HCT116 (cell line): ENCODE measurements at regions not wholly inside any gene's neighbourhood (a gene's known extent, or its start where the extent isn't known, plus 50 kb on each side); places are given as distances from the start of the nearest gene placed in this dataset.

Experiments used
- ATAC-seq: fragments of 200-7000 bp; cut with Tn5 transposase; 2 replicates; pipeline ENCODE4 v1.9.1; 2020; ENCODE audit warnings: mild to moderate bottlenecking, moderate library complexity
- BruUV-seq: library from RNA; stranded (reverse); fragments of 400-500 nt; replicated peaks from 2 replicates; lab custom pipeline; 2021; lab: Mats Ljungman, UMichigan
- CTCF ChIA-PET: fragments of 300-600 bp; sonication (Branson Sonifier 250); formaldehyde crosslinking; loops from one replicate; lab custom pipeline; 2021; ENCODE audit warnings: antibody characterized with exemption; lab: Charles Lee
- POLR2A ChIA-PET: fragments of 300-600, 350-600 bp; sonication (Branson Sonifier 250); formaldehyde crosslinking; loops from one replicate; lab custom pipeline; 2021; ENCODE audit warnings: antibody characterized with exemption; lab: Charles Lee
- RAD21 ChIA-PET, 2 experiments: fragments of 300-600 bp; sonication (Branson Sonifier 250); formaldehyde crosslinking; loops; one replicate each; lab custom pipeline; 2023; ENCODE audit warnings: low total read pairs in 2 of 2; ENCODE audit not compliant: uncharacterized antibody in 2 of 2, unreplicated experiment in 2 of 2, low non-redundant PET in 1 of 2; lab: Charles Lee
- DNase-seq: peaks from one replicate; pipeline ENCODE4 v3.0.0-alpha.2; 2010; ENCODE audit warnings: low read depth, low spot score
- H2AFZ ChIP-seq: fragments of 200-600 bp; shearing (Covaris generic), sonication (generic); 2 replicates; pipeline ENCODE4 v1.6.1; 2017; ENCODE audit warnings: low read depth, mixed run types, mixed read lengths, antibody characterized with exemption, low read length; ENCODE audit not compliant: poor library complexity, severe bottlenecking
- H3K27ac ChIP-seq: 2 replicates; pipeline ENCODE4 v1.5.1; 2012; ENCODE audit warnings: low read depth, low read length
- H3K27me3 ChIP-seq: fragments of 200-600 bp; sonication (generic); 2 replicates; pipeline ENCODE4 v1.6.1; 2016; ENCODE audit warnings: mixed run types, low read length, mixed read lengths; ENCODE audit not compliant: insufficient read depth
- H3K36me3 ChIP-seq, 2 experiments: fragments of 200-500 bp in 1 of 2; fragments of 200-600 bp in 1 of 2; sonication (Bioruptor generic) in 1 of 2; sonication (generic) in 1 of 2; 2 replicates each; pipeline versions ENCODE4 v1.5.1 to v1.6.1; 2014 to 2016; ENCODE audit warnings: low read length in 2 of 2, inconsistent platforms in 1 of 2, mixed read lengths in 1 of 2, mixed run types in 1 of 2; ENCODE audit not compliant: insufficient read depth in 2 of 2, control insufficient read depth in 1 of 2
- H3K4me1 ChIP-seq, 2 experiments: fragments of 200-600 bp in 1 of 2; sonication (generic) in 1 of 2; 2 replicates each; pipeline versions ENCODE4 v1.5.1 to v1.6.1; 2012 to 2017; ENCODE audit warnings: low read length in 2 of 2, inconsistent platforms in 1 of 2, mild to moderate bottlenecking in 1 of 2, mixed read lengths in 1 of 2, mixed run types in 1 of 2, moderate library complexity in 1 of 2; ENCODE audit not compliant: insufficient read depth in 2 of 2, control insufficient read depth in 1 of 2
- H3K4me2 ChIP-seq: fragments of 200-600 bp; sonication (generic); 2 replicates; pipeline ENCODE4 v1.6.1; 2017; ENCODE audit warnings: mixed run types, low read length, mixed read lengths
- H3K4me3 ChIP-seq, 2 experiments: fragments of 200-600 bp in 1 of 2; sonication (generic) in 1 of 2; replicated peaks in 1 of 2; 2 replicates each; pipeline ENCODE4 v1.5.1; 2011 to 2016; ENCODE audit warnings: low read length in 2 of 2, control low read depth in 1 of 2, low read depth in 1 of 2, mild to moderate bottlenecking in 1 of 2, mixed read lengths in 1 of 2, mixed run types in 1 of 2
- H3K79me2 ChIP-seq: fragments of 200-600 bp; sonication (generic); 2 replicates; pipeline ENCODE4 v1.6.1; 2017; ENCODE audit warnings: mild to moderate bottlenecking, mixed run types, low read length, moderate library complexity, mixed read lengths; ENCODE audit not compliant: insufficient read depth
- H3K9ac ChIP-seq: fragments of 200-600 bp; sonication (generic); 2 replicates; pipeline ENCODE4 v1.6.1; 2016; ENCODE audit warnings: low read length, mixed read lengths
- H3K9me2 ChIP-seq: fragments of 200-600 bp; sonication (generic), shearing (Covaris generic); 2 replicates; pipeline ENCODE4 v1.6.1; 2017; ENCODE audit warnings: mixed run types, mild to moderate bottlenecking, moderate library complexity; ENCODE audit not compliant: insufficient read depth
- H3K9me3 ChIP-seq, 2 experiments: fragments of 200-500 bp in 1 of 2; fragments of 200-600 bp in 1 of 2; sonication (Bioruptor generic) in 1 of 2; sonication (generic) in 1 of 2; 2 replicates each; pipeline ENCODE4 v1.6.1; 2014 to 2017; ENCODE audit warnings: low read length in 2 of 2, mixed read lengths in 2 of 2, inconsistent platforms in 1 of 2, low read depth in 1 of 2, mild to moderate bottlenecking in 1 of 2, mixed run types in 1 of 2, moderate library complexity in 1 of 2; ENCODE audit not compliant: control insufficient read depth in 1 of 2, insufficient read depth in 1 of 2
- H4K20me1 ChIP-seq: fragments of 200-600 bp; sonication (generic), shearing (Covaris generic); 2 replicates; pipeline ENCODE4 v1.6.1; 2017; ENCODE audit warnings: mixed run types, mild to moderate bottlenecking, moderate library complexity; ENCODE audit not compliant: insufficient read depth
- ATF3 ChIP-seq: IDR thresholded peaks from 2 replicates; pipeline ENCODE4 v1.6.1; 2012
- CBX3 ChIP-seq: IDR thresholded peaks from 2 replicates; pipeline ENCODE4 v1.6.1; 2012; ENCODE audit warnings: low read depth
- CEBPB ChIP-seq: IDR thresholded peaks from 2 replicates; pipeline ENCODE4 v1.6.1; 2012; ENCODE audit warnings: low read depth
- CTCF ChIP-seq, 3 experiments: fragments of 200-600 bp in 1 of 3; sonication (generic) in 1 of 3; IDR thresholded peaks in 2 of 3; conservative IDR thresholded peaks in 1 of 3; 2 replicates each; pipeline ENCODE4 v1.5.1; 2012 to 2017; ENCODE audit warnings: low read depth in 2 of 3, low read length in 2 of 3, antibody characterized with exemption in 1 of 3, borderline replicate concordance in 1 of 3, control low read depth in 1 of 3, mild to moderate bottlenecking in 1 of 3, mixed read lengths in 1 of 3, mixed run types in 1 of 3, moderate library complexity in 1 of 3; ENCODE audit not compliant: insufficient read depth in 1 of 3
- EGR1 ChIP-seq: IDR thresholded peaks from 2 replicates; pipeline ENCODE4 v1.6.1; 2012; ENCODE audit warnings: low read depth
- ELF1 ChIP-seq: IDR thresholded peaks from 2 replicates; pipeline ENCODE4 v1.6.1; 2012; ENCODE audit warnings: low read depth, borderline replicate concordance
- EZH2 ChIP-seq: fragments of 200-600 bp; sonication (generic); IDR thresholded peaks from 2 replicates; pipeline ENCODE4 v1.6.1; 2017; ENCODE audit warnings: antibody characterized with exemption, mixed run types
- FOSL1 ChIP-seq: IDR thresholded peaks from 2 replicates; pipeline ENCODE4 v1.6.1; 2012; ENCODE audit warnings: low read depth
- MAX ChIP-seq: IDR thresholded peaks from 2 replicates; pipeline ENCODE4 v1.6.1; 2012
- POLR2A ChIP-seq: IDR thresholded peaks from 2 replicates; pipeline ENCODE4 v1.7.0; 2011; ENCODE audit warnings: borderline replicate concordance; ENCODE audit not compliant: insufficient read depth, insufficient read length; ENCODE audit errors: extremely low read depth
- POLR2AphosphoS5 ChIP-seq: IDR thresholded peaks from 2 replicates; pipeline ENCODE4 v1.6.1; 2011; ENCODE audit warnings: mild to moderate bottlenecking, low read depth, low read length, moderate library complexity
- RAD21 ChIP-seq: IDR thresholded peaks from 2 replicates; pipeline ENCODE4 v1.6.1; 2012; ENCODE audit warnings: low read depth, mild to moderate bottlenecking
- SIN3A ChIP-seq: IDR thresholded peaks from 2 replicates; pipeline ENCODE4 v1.6.1; 2012; ENCODE audit warnings: low read depth
- SP1 ChIP-seq: IDR thresholded peaks from 2 replicates; pipeline ENCODE4 v1.6.1; 2012; ENCODE audit warnings: low read depth
- SRF ChIP-seq: IDR thresholded peaks from 2 replicates; pipeline ENCODE4 v1.6.1; 2012; ENCODE audit warnings: low read depth
- TCF7L2 ChIP-seq: IDR thresholded peaks from 2 replicates; pipeline ENCODE4 v1.7.0; 2011; ENCODE audit warnings: borderline replicate concordance, inconsistent platforms; ENCODE audit not compliant: insufficient read depth, insufficient read length; ENCODE audit errors: extremely low read depth
- YY1 ChIP-seq: IDR thresholded peaks from 2 replicates; pipeline ENCODE4 v1.6.1; 2011; ENCODE audit warnings: low read length, low read depth, moderate library complexity, mild to moderate bottlenecking; ENCODE audit not compliant: insufficient replicate concordance; ENCODE audit errors: extremely low read depth
- ZBTB33 ChIP-seq: IDR thresholded peaks from 2 replicates; pipeline ENCODE4 v1.6.1; 2011; ENCODE audit warnings: mild to moderate bottlenecking, low read length, moderate library complexity; ENCODE audit not compliant: insufficient replicate concordance; ENCODE audit errors: extremely low read depth
- ZFX ChIP-seq: fragments of 450-650 bp; IDR thresholded peaks from 2 replicates; pipeline ENCODE4 v1.6.1; 2017
- ZNF274 ChIP-seq: fragments of 200-500 bp; sonication (Bioruptor generic); IDR thresholded peaks from 2 replicates; pipeline ENCODE4 v1.6.1; 2014; ENCODE audit warnings: mild to moderate bottlenecking, low read depth, low read length, inconsistent platforms
- intact Hi-C: fragments of 100-400 bp; cut with micrococcal nuclease; formaldehyde crosslinking; loops from 2 replicates; pipeline ENCODE4 v1.10.0; 2022

GRCh38 chr12:66852765-66853164 is 173.9 kb upstream of the GRIP1 start (continued):
- TF ChIP-seq FOSL1: no peak
- TF ChIP-seq TCF7L2: no peak
- TF ChIP-seq CTCF (IDR thresholded peaks at IDR 0.05 in 2 of 3, conservative IDR thresholded peaks at IDR 0.05 in 1 of 3; ENCODE audit: borderline replicate concordance in 1 of 3, insufficient read depth in 1 of 3, low read depth in 2 of 3, low read length in 2 of 3): no peak

- ChIA-PET POLR2A (no interaction called here), CTCF (interaction anchor here (1.3 kb wide), 1 partner anchor 138 kb away, joined by 3 read pairs; no protein-coding TSS in a partner anchor), RAD21 (no interaction called here)
- Histone ChIP-seq H3K36me3 (no peaks in the 10 kb centered on the region), H2AFZ (no peak overlapping the region), H3K9ac (no peak overlapping the region), H4K20me1 (no peaks in the 10 kb centered on the region), H3K4me2 (no peak overlapping the region), H3K4me1 (no peaks in the 10 kb centered on the region), H3K27ac (no peak overlapping the region), H3K9me3 (no peaks in the 10 kb centered on the region), H3K27me3 (peaks cover 5% of the 10 kb centered on the region; the same call in 1 of the 2 replicates), H3K79me2 (no peaks in the 10 kb centered on the region), H3K9me2 (no peaks in the 10 kb centered on the region), H3K4me3 (no peak overlapping the region)
- TF ChIP-seq EZH2: no peak
- TF ChIP-seq CEBPB: no peak
- TF ChIP-seq MAX: no peak
- TF ChIP-seq ELF1: no peak
- TF ChIP-seq ZFX: no peak
- TF ChIP-seq ZBTB33: no peak
- TF ChIP-seq ATF3: no peak
- TF ChIP-seq EGR1: no peak
- TF ChIP-seq YY1: no peak
- TF ChIP-seq SRF: no peak
- TF ChIP-seq RAD21: no peak
- TF ChIP-seq ZNF274: no peak
- TF ChIP-seq TCF7L2: no peak
- no peak for TF ChIP-seq POLR2AphosphoS5
- no peak for TF ChIP-seq POLR2A
- no peak for TF ChIP-seq CBX3
- TF ChIP-seq SIN3A: no peak
- TF ChIP-seq SP1: no peak
- no peak for TF ChIP-seq FOSL1
- ATAC-seq: no peak
- intact Hi-C loops: loop anchor here (10.0 kb wide), 1 partner anchor 505 kb away; no protein-coding TSS in a partner anchor
- no peak for DNase-seq
- BruUV-seq: no TSS peak
Measured at GRCh38 chr12:66859751-66860440, 181.0 kb upstream of the GRIP1 start.
